CD4-positive, alpha-beta T cell (primary cell): ENCODE measurements at regions not wholly inside any gene's neighbourhood (a gene's known extent, or its start where the extent isn't known, plus 50 kb on each side); places are given as distances from the start of the nearest gene placed in this dataset.

Source experiments
- ATAC-seq: fragments of 200-7000 bp; cut with Tn5 transposase; one replicate; pipeline ENCODE4 v1.10.0; 2022; ENCODE audit warnings: mild to moderate bottlenecking; ENCODE audit not compliant: poor library complexity
- CTCF ChIA-PET: fragments of 350-600 bp; sonication (Branson Sonifier 250); formaldehyde crosslinking; loops from one replicate; lab custom pipeline; 2021; ENCODE audit warnings: antibody characterized with exemption, inconsistent platforms; lab: Charles Lee
- POLR2A ChIA-PET: fragments of 350-600 bp; sonication (Branson Sonifier 250); formaldehyde crosslinking; loops from one replicate; lab custom pipeline; 2021; ENCODE audit warnings: antibody characterized with exemption, inconsistent platforms; lab: Charles Lee
- DNase-seq, 14 experiments: peaks; one replicate each; pipeline ENCODE4 v3.0.0-alpha.2; 2013 to 2020; ENCODE audit warnings: mixed read lengths in 2 of 14
- H3K27ac ChIP-seq, 2 donors: one replicate each; pipeline versions ENCODE4 v1.5.1 to v1.7.0; 2013; ENCODE audit warnings: low read length in 2 of 2, low read depth in 1 of 2, mild to moderate bottlenecking in 1 of 2
- H3K27me3 ChIP-seq, 2 experiments: 1 replicate in 1 of 2; 2 replicates in 1 of 2; pipeline versions ENCODE4 v1.6.1 to v1.7.0; 2013; ENCODE audit warnings: low read length in 2 of 2, control low read depth in 1 of 2, mild to moderate bottlenecking in 1 of 2, moderate library complexity in 1 of 2; ENCODE audit not compliant: insufficient read depth in 2 of 2, control insufficient read depth in 1 of 2
- H3K36me3 ChIP-seq: one replicate; pipeline ENCODE4 v1.6.1; 2013; ENCODE audit warnings: low read length, control low read depth; ENCODE audit not compliant: insufficient read depth
- H3K4me1 ChIP-seq: one replicate; pipeline ENCODE4 v1.6.1; 2013; ENCODE audit warnings: low read length, control low read depth; ENCODE audit not compliant: insufficient read depth
- H3K4me3 ChIP-seq: one replicate; pipeline ENCODE4 v1.5.1; 2013; ENCODE audit warnings: mild to moderate bottlenecking, low read length, moderate library complexity
- H3K9me3 ChIP-seq, 2 experiments: 1 replicate in 1 of 2; 2 replicates in 1 of 2; pipeline versions ENCODE4 v1.6.1 to v1.7.0; 2013; ENCODE audit warnings: low read length in 2 of 2, mild to moderate bottlenecking in 2 of 2, control low read depth in 1 of 2, moderate library complexity in 1 of 2; ENCODE audit not compliant: control insufficient read depth in 1 of 2, insufficient read depth in 1 of 2
- H3K27ac Mint-ChIP-seq: one replicate; pipeline ENCODE4 v1.8.0; 2020; ENCODE audit warnings: mixed read lengths
- H3K27me3 Mint-ChIP-seq: one replicate; pipeline ENCODE4 v1.8.0; 2021; ENCODE audit warnings: mixed read lengths
- H3K36me3 Mint-ChIP-seq: one replicate; pipeline ENCODE4 v1.8.0; 2021; ENCODE audit warnings: low read depth, mixed read lengths
- H3K4me1 Mint-ChIP-seq: one replicate; pipeline ENCODE4 v1.8.0; 2021; ENCODE audit warnings: low read depth, mixed read lengths
- H3K4me3 Mint-ChIP-seq: one replicate; pipeline ENCODE4 v1.8.0; 2020; ENCODE audit warnings: mild to moderate bottlenecking, mixed read lengths
- H3K9me3 Mint-ChIP-seq: one replicate; pipeline ENCODE4 v1.8.0; 2020; ENCODE audit warnings: mixed read lengths
- intact Hi-C, 2 experiments: fragments of 100-400 bp; cut with DNase I in 1 of 2; cut with micrococcal nuclease in 1 of 2; formaldehyde crosslinking; loops; one replicate each; pipeline versions ENCODE4 v1.15.1 to v1.9.0; 2023 to 2025; cut with DNase I, micrococcal nuclease
- TF ChIP-seq, protein P1 (sequence below): fragments of 200-600 bp; IDR thresholded peaks from one replicate; pipeline ENCODE4 v1.8.0; 2022; ENCODE audit warnings: antibody characterized with exemption, mild to moderate bottlenecking

DNA sequence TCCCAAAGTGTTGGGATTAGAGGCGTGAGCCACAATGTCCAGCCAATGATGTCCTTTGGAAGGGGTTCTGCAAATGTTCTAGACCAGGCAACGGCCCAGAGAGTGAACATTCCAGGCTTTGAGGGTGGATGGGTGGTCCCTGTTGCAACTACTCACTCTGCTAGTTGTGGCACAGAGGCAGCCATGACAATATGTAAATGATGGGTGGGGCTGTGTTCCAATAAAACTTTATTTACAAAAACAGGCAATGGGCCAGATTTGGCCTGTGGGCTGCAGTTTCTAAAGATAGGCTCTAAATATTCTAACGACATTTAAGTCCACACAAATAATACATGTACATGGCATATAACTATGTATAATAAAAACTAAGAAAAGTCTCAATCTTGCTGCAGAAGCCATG lies 276.3 kb downstream of the CTTN start:
- ATAC-seq (no peak), DNase-seq (no peak)
- H3K4me3 ChIP-seq: no peak overlapping the region
- H3K4me3 Mint-ChIP-seq: no peak overlapping the region
- ChIA-PET CTCF (no interaction called here), POLR2A (no interaction called here)
- no peaks in the 10 kb centered on the region for H3K9me3 Mint-ChIP-seq
- H3K9me3 ChIP-seq: peaks cover 0 to 11% of the 10 kb centered on the region in 2 experiments
- H3K27ac Mint-ChIP-seq: no peak overlapping the region
- no peak overlapping the region for H3K27ac ChIP-seq
- H3K27me3 ChIP-seq: no peaks in the 10 kb centered on the region
- intact Hi-C loops: no loop called here
- TF ChIP-seq, protein P1, sequence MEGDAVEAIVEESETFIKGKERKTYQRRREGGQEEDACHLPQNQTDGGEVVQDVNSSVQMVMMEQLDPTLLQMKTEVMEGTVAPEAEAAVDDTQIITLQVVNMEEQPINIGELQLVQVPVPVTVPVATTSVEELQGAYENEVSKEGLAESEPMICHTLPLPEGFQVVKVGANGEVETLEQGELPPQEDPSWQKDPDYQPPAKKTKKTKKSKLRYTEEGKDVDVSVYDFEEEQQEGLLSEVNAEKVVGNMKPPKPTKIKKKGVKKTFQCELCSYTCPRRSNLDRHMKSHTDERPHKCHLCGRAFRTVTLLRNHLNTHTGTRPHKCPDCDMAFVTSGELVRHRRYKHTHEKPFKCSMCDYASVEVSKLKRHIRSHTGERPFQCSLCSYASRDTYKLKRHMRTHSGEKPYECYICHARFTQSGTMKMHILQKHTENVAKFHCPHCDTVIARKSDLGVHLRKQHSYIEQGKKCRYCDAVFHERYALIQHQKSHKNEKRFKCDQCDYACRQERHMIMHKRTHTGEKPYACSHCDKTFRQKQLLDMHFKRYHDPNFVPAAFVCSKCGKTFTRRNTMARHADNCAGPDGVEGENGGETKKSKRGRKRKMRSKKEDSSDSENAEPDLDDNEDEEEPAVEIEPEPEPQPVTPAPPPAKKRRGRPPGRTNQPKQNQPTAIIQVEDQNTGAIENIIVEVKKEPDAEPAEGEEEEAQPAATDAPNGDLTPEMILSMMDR: no peak
- no peaks in the 10 kb centered on the region for H3K4me1 Mint-ChIP-seq
- H3K27me3 Mint-ChIP-seq: peaks cover 15% of the 10 kb centered on the region
- H3K36me3 ChIP-seq: no peaks in the 10 kb centered on the region
- H3K4me1 ChIP-seq: no peaks in the 10 kb centered on the region
- H3K36me3 Mint-ChIP-seq: no peaks in the 10 kb centered on the region

DNA sequence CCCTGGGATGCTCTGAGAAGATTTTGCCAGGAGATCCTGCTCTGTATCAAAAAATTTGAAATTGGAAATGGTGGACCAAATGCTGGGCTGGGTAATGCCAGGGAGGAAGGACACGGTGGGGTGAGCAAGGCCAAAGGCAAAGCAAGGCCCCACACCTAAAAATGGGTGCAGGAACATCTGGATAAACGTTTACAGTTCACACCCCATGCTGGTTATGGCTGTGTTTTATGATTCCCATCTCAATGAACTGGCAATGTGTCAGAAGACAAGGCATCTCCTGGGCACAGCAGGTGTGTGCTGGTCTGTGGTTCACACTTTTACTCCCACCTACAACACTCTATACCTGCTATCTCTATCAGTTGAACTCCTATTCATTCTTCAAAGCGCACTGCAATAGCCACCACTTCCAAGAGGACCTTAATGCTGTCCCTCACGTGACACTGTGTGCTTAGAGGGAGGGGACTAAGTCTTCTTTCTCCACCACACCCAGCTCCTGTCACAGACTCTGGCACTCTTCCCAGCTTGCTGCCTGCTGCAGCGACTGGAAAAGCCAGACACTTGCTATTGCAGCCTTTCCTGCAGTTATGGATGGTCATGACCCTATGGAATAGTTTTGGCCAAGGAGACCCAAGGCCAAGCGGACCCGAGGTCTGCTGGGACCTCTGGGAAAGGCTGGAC lies 277.5 kb downstream of the CTTN start:
- Mint-ChIP-seq H3K4me1 (no peaks in the 10 kb centered on the region), H3K36me3 (no peaks in the 10 kb centered on the region), H3K27me3 (peaks cover 13% of the 10 kb centered on the region), H3K27ac (no peak overlapping the region), H3K9me3 (no peaks in the 10 kb centered on the region), H3K4me3 (no peak overlapping the region)
- ATAC-seq (no peak), DNase-seq (no peak)
- H3K4me3 ChIP-seq: no peak overlapping the region
- intact Hi-C loops: no loop called here
- H3K9me3 ChIP-seq: peaks cover 0 to 12% of the 10 kb centered on the region in 2 experiments
- ChIA-PET POLR2A (no interaction called here), CTCF (no interaction called here)
- H3K4me1 ChIP-seq: no peaks in the 10 kb centered on the region
- TF ChIP-seq, protein P1: no peak
- H3K27me3 ChIP-seq: no peaks in the 10 kb centered on the region
- no peak overlapping the region for H3K27ac ChIP-seq
- H3K36me3 ChIP-seq: no peaks in the 10 kb centered on the region

DNA sequence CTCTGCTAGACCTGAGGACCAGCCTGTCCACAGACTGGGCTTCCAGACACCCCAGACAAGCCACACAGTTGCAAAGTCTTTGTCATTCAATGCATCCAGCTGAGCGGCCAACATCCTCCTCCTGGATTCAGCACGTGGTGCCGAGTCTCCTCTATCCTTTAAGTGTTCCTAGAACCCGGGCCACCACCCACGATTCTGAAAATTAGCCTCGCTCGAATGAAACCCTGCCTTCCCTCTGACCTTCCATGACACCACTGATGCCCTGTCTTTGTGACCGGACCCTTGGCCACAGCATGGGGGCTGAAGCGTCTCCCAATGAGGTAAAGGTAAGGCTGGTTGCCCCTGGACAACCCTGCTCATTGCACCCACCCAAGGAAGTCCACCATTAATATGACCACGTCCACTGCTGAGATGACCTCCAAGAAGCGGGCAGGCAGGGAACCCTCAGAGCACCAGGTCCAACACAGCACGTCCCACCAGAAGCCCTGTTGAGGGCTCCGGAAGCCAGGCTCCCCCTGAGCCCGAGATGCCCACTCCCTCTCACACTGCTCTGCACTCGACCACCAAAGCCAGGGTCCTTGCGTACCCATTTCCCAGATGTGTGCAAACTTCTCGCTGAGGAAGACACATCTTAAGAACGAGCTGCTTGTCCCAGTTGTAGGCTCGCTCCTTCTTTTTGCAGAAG lies 279.0 kb downstream of the CTTN start:
- Mint-ChIP-seq H3K36me3 (no peaks in the 10 kb centered on the region), H3K27ac (no peak overlapping the region), H3K4me3 (no peak overlapping the region), H3K9me3 (no peaks in the 10 kb centered on the region), H3K27me3 (peaks cover 9% of the 10 kb centered on the region), H3K4me1 (no peaks in the 10 kb centered on the region)
- intact Hi-C loops: no loop called here
- peaks cover 0 to 12% of the 10 kb centered on the region in 2 experiments for H3K9me3 ChIP-seq
- H3K36me3 ChIP-seq: no peaks in the 10 kb centered on the region
- H3K27me3 ChIP-seq: no peaks in the 10 kb centered on the region
- no peak overlapping the region for H3K4me3 ChIP-seq
- H3K27ac ChIP-seq: no peak overlapping the region
- ChIA-PET POLR2A (no interaction called here), CTCF (no interaction called here)
- ATAC-seq (no peak), DNase-seq (no peak)
- TF ChIP-seq, protein P1: no peak
- H3K4me1 ChIP-seq: no peaks in the 10 kb centered on the region
